Natural killer cell (primary cell): ENCODE measurements at regions not wholly inside any gene's neighbourhood (a gene's known extent, or its start where the extent isn't known, plus 50 kb on each side); places are given as distances from the start of the nearest gene placed in this dataset.

Source experiments
- ATAC-seq, 3 donors: fragments of 150-1000 bp in 2 of 3; fragments of 200-7000 bp in 1 of 3; cut with Tn5 transposase; 1 replicate in 1 of 3; 2 replicates in 2 of 3; pipeline ENCODE4 v1.10.0; 2021; ENCODE audit warnings: mild to moderate bottlenecking in 2 of 3, moderate library complexity in 2 of 3
- DNase-seq, 2 donors: peaks; one replicate each; pipeline versions ENCODE4 v3.0.0 to v3.0.0-alpha.2; 2013 to 2021; ENCODE audit warnings: mixed read lengths in 1 of 2
- H3K27ac ChIP-seq: one replicate; pipeline ENCODE4 v1.5.1; 2013; ENCODE audit warnings: mild to moderate bottlenecking, low read length
- H3K27me3 ChIP-seq: one replicate; pipeline ENCODE4 v1.6.1; 2013; ENCODE audit warnings: low read length; ENCODE audit not compliant: control insufficient read depth, insufficient read depth
- H3K36me3 ChIP-seq: one replicate; pipeline ENCODE4 v1.6.1; 2013; ENCODE audit warnings: low read length; ENCODE audit not compliant: control insufficient read depth, insufficient read depth
- H3K4me1 ChIP-seq: one replicate; pipeline ENCODE4 v1.6.1; 2013; ENCODE audit warnings: low read length; ENCODE audit not compliant: control insufficient read depth, insufficient read depth
- H3K4me3 ChIP-seq: one replicate; pipeline ENCODE4 v1.5.1; 2013; ENCODE audit warnings: low read length
- H3K9me3 ChIP-seq: one replicate; pipeline ENCODE4 v1.6.1; 2013; ENCODE audit warnings: low read length; ENCODE audit not compliant: control insufficient read depth, insufficient read depth
- H3K27ac Mint-ChIP-seq, 2 donors: one replicate each; pipeline ENCODE4 v1.8.0; 2022; ENCODE audit warnings: mild to moderate bottlenecking in 2 of 2, mixed read lengths in 2 of 2, moderate library complexity in 1 of 2
- H3K27me3 Mint-ChIP-seq, 2 donors: one replicate each; pipeline ENCODE4 v1.8.0; 2022; ENCODE audit warnings: low read depth in 2 of 2, mixed read lengths in 2 of 2
- H3K36me3 Mint-ChIP-seq: one replicate; pipeline ENCODE4 v1.8.0; 2022; ENCODE audit warnings: mixed read lengths
- H3K4me1 Mint-ChIP-seq, 2 donors: one replicate each; pipeline ENCODE4 v1.8.0; 2022; ENCODE audit warnings: mixed read lengths in 2 of 2
- H3K4me3 Mint-ChIP-seq: one replicate; pipeline ENCODE4 v1.8.0; 2022; ENCODE audit warnings: mild to moderate bottlenecking, moderate library complexity, mixed read lengths
- H3K9me3 Mint-ChIP-seq, 2 donors: one replicate each; pipeline ENCODE4 v1.8.0; 2022; ENCODE audit warnings: mixed read lengths in 2 of 2
- WGBS: methylation state at CpG from one replicate; pipeline ENCODE4 v1.1.7; 2013; ENCODE audit warnings: missing lambda C conversion rate; ENCODE audit not compliant: insufficient coverage; 5-methylcytosine and 5-hydroxymethylcytosine counted together
- intact Hi-C: fragments of 100-400 bp; cut with micrococcal nuclease; formaldehyde crosslinking; loops from one replicate; pipeline ENCODE4 v1.14.2; 2022
- TF ChIP-seq, protein P1 (sequence below): fragments of 200-600 bp; IDR thresholded peaks from one replicate; pipeline ENCODE4 v1.8.0; 2022; ENCODE audit warnings: antibody characterized with exemption

DNA sequence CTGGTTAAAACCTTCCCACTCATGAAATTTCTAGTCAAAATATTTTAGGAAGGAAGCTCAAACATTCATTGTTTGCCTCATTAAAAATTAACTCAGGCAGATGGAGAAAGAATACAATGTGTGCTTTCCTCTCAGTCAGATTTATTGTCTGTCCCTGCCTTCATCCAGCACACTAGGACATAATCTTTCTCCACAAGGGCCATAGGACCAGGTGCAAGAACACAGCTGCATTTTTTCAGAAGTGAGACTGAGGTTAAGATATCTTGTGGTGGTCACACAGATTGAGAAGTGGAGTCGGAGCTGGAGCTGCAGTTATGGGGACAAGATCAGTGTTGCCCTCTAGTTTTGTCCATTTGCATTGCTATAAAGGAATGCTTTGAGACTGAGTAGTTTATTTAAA lies 666.3 kb downstream of the CCSER2 start:
- DNase-seq (no peak), ATAC-seq (no peak)
- TF ChIP-seq, protein P1, sequence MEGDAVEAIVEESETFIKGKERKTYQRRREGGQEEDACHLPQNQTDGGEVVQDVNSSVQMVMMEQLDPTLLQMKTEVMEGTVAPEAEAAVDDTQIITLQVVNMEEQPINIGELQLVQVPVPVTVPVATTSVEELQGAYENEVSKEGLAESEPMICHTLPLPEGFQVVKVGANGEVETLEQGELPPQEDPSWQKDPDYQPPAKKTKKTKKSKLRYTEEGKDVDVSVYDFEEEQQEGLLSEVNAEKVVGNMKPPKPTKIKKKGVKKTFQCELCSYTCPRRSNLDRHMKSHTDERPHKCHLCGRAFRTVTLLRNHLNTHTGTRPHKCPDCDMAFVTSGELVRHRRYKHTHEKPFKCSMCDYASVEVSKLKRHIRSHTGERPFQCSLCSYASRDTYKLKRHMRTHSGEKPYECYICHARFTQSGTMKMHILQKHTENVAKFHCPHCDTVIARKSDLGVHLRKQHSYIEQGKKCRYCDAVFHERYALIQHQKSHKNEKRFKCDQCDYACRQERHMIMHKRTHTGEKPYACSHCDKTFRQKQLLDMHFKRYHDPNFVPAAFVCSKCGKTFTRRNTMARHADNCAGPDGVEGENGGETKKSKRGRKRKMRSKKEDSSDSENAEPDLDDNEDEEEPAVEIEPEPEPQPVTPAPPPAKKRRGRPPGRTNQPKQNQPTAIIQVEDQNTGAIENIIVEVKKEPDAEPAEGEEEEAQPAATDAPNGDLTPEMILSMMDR: no peak
- WGBS: 80% methylated on average over 1 of the region's 1 CpG
- H3K27ac Mint-ChIP-seq: no peak overlapping the region
- H3K36me3 ChIP-seq: no peaks in the 10 kb centered on the region
- no peak overlapping the region for H3K4me3 ChIP-seq
- H3K4me1 ChIP-seq: no peaks in the 10 kb centered on the region
- no peak overlapping the region for H3K4me3 Mint-ChIP-seq
- H3K9me3 ChIP-seq: no peaks in the 10 kb centered on the region
- peaks cover 0 to 2% of the 10 kb centered on the region in 2 donors for H3K9me3 Mint-ChIP-seq
- H3K27me3 Mint-ChIP-seq: no peaks in the 10 kb centered on the region
- no peaks in the 10 kb centered on the region for H3K4me1 Mint-ChIP-seq
- H3K36me3 Mint-ChIP-seq: no peaks in the 10 kb centered on the region
- H3K27me3 ChIP-seq: no peaks in the 10 kb centered on the region
- no peak overlapping the region for H3K27ac ChIP-seq
- intact Hi-C loops: no loop called here

DNA sequence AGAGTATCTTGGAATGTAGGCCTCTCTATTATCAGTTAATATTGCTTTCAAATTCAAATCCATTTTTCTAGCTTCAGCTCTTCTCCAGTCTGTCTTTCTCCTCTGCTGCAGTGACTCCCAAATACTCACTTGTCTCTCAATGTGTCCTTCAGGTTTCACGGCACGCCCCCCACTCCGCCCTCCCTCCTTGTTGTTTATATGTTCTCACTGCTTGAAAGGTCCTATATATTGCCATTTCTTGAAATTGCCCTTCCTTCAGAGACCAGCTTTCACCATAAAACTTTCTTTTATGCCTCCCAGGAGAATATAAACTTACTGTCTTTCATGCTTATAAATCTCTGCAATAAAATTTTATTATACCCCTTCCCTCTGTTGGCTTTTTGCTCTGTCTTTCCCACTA lies 668.2 kb downstream of the CCSER2 start:
- TF ChIP-seq, protein P1: no peak
- Histone ChIP-seq H3K36me3 (no peaks in the 10 kb centered on the region), H3K9me3 (no peaks in the 10 kb centered on the region), H3K27me3 (no peaks in the 10 kb centered on the region), H3K4me3 (no peak overlapping the region), H3K27ac (no peak overlapping the region), H3K4me1 (no peaks in the 10 kb centered on the region)
- H3K27ac Mint-ChIP-seq: no peak overlapping the region
- H3K4me1 Mint-ChIP-seq: no peaks in the 10 kb centered on the region
- no peak overlapping the region for H3K4me3 Mint-ChIP-seq
- no peaks in the 10 kb centered on the region for H3K36me3 Mint-ChIP-seq
- no peak for ATAC-seq
- 79% methylated on average over 3 of the region's 3 CpGs for whole genome bisulfite sequencing
- DNase-seq: no peak
- intact Hi-C loops: no loop called here
- peaks cover 0 to 2% of the 10 kb centered on the region in 2 donors for H3K9me3 Mint-ChIP-seq
- H3K27me3 Mint-ChIP-seq: no peaks in the 10 kb centered on the region

DNA sequence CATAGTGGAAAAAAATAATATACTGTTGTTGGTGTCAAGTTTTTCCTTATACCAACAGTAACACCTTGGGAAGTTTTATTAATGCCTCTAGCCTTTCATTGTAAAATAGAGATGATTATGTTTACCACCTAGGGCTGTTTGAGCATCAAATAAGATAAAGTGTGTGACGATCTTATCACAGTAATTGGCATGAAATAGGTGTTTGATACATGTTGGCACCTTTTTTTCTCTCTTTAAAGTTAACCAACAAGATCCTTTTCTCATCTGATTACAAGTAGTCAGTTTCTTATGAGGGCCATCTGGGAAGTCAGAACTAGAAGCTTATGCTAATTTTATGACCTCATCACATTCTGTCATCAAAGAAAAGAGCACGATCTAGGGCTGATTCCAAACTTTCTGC lies 669.5 kb downstream of the CCSER2 start:
- H3K27ac ChIP-seq: no peak overlapping the region
- Mint-ChIP-seq H3K27ac (no peak overlapping the region), H3K9me3 (peaks cover 2 to 3% of the 10 kb centered on the region in 2 donors), H3K27me3 (no peaks in the 10 kb centered on the region), H3K4me3 (no peak overlapping the region), H3K4me1 (no peaks in the 10 kb centered on the region), H3K36me3 (no peaks in the 10 kb centered on the region)
- 86% methylated on average over 1 of the region's 2 CpGs for WGBS
- no peaks in the 10 kb centered on the region for H3K27me3 ChIP-seq
- no peak overlapping the region for H3K4me3 ChIP-seq
- ATAC-seq: no peak
- no peaks in the 10 kb centered on the region for H3K9me3 ChIP-seq
- no peaks in the 10 kb centered on the region for H3K36me3 ChIP-seq
- no peak for DNase-seq
- intact Hi-C loops: no loop called here
- TF ChIP-seq, protein P1: no peak
- H3K4me1 ChIP-seq: no peaks in the 10 kb centered on the region

DNA sequence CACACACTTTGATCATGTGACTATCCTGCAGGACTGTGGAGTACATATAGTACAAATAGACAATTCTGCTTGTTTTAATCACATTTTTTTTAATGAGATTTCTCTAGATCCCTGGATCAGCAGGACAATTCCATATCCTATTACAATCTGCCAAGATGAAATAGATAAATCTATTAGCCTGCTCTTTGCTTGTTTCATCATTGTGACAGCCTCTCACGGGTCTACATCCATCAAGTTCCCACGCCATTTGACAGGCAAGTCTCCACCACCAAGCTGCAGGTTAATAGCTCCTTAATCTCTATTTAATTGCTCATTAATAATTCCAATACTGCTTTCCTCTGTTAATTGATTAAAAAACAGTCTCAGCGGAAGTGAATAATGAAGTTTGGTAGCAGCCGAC lies 671.5 kb downstream of the CCSER2 start:
- Histone ChIP-seq H3K27me3 (no peaks in the 10 kb centered on the region), H3K4me3 (no peak overlapping the region), H3K36me3 (no peaks in the 10 kb centered on the region), H3K27ac (no peak overlapping the region), H3K4me1 (no peaks in the 10 kb centered on the region), H3K9me3 (no peaks in the 10 kb centered on the region)
- Mint-ChIP-seq H3K27ac (no peak overlapping the region), H3K36me3 (no peaks in the 10 kb centered on the region), H3K27me3 (no peaks in the 10 kb centered on the region), H3K4me3 (no peak overlapping the region), H3K4me1 (no peaks in the 10 kb centered on the region), H3K9me3 (peaks cover 3% of the 10 kb centered on the region in 2 donors)
- intact Hi-C loops: no loop called here
- ATAC-seq (no peak), DNase-seq (no peak)
- 68% methylated on average over 4 of the region's 4 CpGs for WGBS
- TF ChIP-seq, protein P1: no peak
